ENCODE measurements at regions not wholly inside any gene's neighbourhood (a gene's known extent, or its start where the extent isn't known, plus 50 kb on each side); places are given as distances from the start of the nearest gene placed in this dataset.
"Not testable (repeated sequence)": the region's sequence is repeated elsewhere in the genome, so short reads cannot be mapped to it uniquely, and the experiment has no call there.

DNA sequence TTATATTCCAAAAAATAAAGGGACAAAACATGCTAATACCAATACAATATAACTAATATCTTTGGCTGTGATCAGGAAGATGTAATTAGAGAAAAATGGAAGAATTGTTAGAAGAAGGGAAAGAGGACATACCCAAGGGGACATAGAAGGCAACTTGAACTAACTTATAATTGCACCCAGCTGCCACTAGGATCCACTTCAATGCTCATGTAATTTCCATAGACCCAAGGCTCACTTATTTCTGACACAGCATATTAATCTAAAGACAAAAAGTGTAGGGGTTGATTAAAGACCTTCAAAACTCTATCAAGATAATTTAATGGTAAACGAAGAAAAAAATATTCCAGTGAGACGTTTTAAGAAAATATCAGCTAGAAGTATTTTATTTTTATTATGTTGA lies 396.0 kb upstream of the ADGRB3 start:
- DNase-seq (ENCODE audit: low read depth in 2 of 3, low spot score in 2 of 3), result no peak

DNA sequence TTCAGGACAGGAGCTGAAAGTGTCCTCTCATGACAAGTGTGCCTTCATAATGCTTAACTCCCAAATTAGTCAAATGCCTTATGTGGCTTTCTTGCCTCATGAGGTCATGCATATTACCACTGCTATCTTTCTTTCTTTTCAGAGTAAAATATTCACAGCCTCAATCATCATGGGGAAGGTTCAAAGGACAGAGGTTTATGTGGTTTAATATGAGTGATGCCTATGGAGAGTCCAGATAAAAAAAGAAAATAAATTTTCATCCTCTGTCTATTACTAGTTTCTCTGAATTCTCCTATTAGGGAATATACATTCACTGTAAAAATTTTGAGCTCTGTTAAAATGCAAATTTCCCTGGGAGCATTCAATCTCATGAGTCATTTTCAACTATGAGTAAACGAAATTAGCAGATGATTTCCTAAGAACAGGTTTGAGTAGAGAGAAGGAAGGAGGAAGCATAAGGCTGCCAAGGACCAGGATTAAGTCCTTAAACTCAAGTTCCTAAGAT lies 396.9 kb upstream of the ADGRB3 start:
- DNase-seq (ENCODE audit: low read depth in 2 of 3, low spot score in 2 of 3), result no peak

DNA sequence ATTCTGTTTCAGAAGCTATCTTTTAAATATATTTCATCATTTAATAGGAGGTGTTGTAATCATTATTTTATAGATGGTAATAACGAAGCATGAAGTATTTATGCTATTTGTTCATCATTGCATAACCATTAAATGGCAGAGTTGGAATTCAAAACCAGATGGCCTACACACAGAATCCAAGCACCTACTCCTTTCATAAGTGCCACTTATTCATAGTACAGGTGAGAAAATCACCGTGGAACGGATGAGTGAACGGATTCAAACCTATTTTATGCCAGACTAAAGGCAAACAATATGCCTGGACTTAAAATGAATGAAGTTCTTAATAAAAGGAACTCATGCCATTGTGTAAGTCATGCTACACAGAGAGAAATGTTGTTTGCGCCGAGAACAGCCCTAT lies 397.9 kb upstream of the ADGRB3 start:
- DNase-seq (ENCODE audit: low read depth in 2 of 3, low spot score in 2 of 3), result no peak

DNA sequence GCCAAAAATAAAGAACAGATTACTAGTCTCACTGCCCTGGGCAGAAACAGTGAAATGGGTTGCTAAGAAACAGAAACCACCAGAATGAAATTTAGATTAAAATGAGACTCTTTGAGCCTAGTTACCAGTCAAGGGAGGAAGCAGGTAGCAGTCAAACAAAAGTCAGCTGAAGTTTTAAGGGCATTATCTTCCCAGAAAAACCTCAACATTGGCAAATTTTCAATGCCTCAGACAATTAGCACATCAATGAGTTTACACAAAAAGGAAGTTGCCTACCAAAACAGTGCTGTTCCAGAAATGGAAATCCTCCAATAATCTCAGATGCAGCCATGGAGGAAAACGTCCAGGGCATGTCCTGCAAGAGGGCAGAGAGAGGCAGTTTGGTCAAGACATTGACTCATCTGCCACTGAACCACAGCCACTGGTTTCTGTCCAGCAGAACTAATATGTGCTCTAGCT lies 399.7 kb upstream of the ADGRB3 start:
- DNase-seq (ENCODE audit: low read depth in 2 of 3, low spot score in 2 of 3), result no peak

DNA sequence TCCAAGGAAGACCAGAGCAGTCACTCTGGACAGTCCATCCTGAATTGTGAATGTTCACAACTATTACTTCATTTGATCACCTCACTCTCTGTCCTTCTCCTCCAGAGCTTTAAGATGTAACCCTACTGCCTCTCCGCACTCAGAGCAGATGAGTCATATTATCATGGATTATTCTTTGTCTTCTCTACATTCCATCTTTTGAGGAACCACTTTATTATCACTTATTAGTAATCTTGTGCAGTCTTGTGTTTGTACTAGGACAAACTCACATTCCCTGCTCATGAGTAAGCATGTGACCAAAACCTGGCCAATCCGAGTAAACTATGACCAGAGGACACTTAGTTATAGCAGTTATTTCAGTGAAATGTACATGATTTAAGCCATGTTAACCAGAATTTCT lies 401.5 kb upstream of the ADGRB3 start:
- no peak for DNase-seq (ENCODE audit: low read depth in 2 of 3, low spot score in 2 of 3)

DNA sequence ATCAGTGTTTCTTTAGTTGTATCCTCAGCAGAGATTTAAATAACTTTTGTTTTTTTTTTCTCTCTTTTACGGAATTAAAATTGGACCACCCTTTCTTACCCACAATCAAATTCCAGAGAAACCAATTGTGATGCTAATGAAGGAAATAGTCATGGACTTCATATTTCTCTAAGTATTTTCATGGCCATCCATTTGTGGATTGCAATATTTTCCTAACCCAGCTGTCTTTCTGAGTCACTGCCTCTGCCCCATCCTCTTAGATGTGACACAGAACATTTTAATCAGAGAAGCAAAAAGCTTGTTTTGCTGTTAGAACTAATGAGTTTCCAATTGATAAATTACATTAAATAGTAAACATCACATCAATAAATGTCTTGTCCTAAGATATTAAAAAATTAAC lies 405.5 kb upstream of the ADGRB3 start:
- no peak for DNase-seq (ENCODE audit: low read depth in 2 of 3, low spot score in 2 of 3)

DNA sequence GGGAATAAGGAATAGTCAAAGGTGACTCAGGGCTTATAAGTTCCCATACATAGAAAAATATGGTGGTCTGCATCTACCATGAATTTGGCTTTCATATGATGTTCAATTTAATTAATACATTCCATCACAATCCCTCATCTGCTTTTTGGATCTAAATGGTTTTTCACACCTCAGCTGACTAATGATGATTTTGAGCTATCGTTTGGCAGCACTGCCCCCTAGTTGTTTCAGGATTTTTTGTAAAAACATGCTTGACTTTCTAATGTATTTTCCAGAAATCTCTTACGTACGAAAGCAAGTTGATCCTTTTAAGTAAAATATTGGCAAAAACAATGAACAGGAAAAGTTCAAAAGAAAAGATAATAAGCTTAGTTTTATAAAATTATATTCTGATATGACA lies 408.6 kb upstream of the ADGRB3 start:
- DNase-seq (ENCODE audit: low read depth in 2 of 3, low spot score in 2 of 3), result peak in 1 of 3 donors; percentile 42

DNA sequence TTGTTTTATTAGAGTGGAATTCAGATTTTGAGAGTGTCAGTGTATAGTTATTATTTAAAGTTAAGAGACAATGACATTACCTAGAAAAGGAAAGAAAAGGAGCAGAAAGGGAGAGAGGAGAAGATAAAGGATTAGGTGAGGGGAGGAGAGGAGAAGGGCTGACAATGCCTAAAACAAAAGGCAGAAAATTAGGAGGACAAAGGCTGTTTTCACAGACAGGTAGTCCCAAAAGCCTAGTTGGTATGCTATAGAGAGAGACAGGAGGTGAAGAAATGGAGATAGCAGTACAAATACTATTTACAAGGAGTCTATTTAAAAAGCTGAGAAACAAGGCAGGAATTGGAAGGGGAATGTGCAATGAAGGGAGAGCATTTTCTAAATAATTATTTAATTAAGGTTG lies 409.4 kb upstream of the ADGRB3 start:
- DNase-seq (ENCODE audit: low read depth in 2 of 3, low spot score in 2 of 3), result no peak

DNA sequence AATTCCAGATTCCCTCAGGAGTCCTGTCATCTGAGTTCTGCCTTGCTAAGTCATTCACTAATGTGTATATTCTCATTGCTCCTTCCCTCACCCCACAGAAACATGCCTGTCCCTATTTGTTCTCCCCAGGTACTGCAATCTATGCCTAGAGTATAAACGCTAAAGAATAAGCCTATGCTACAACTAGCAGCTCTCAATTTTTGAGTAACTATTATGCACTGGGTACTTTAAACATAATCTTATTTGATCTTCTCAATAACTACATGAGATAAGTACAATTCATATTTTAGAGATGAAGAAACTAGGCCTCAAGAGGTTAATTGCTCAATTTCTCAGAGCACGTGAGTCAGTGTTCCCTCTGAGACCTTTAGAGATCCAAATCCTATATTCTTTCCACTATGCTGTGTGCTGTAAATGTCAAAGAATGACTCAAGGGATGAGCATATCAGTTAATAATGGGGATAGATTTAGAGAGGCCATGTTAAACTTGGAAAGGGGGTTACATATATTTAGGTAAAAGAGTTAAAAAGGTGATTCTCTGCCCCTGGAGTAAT lies 423.8 kb upstream of the ADGRB3 start:
- DNase-seq (ENCODE audit: low read depth in 2 of 3, low spot score in 2 of 3), result no peak

DNA sequence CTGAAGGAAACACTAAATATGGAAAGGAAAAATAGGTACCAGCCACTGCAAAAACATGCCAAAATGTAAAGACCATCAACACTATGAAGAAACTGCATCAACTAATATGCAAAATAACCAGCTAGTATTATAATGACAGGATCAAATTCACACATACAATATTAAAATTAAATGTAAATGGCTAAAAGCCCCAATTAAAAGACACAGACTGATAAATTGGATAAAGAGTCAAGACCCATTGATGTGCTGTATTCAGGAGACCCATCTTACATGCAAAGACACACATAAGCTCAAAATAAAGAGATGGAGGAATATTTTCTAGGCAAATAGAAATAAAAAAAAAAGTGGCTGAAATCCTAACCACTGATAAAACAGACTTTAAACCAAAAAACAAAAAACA lies 427.5 kb upstream of the ADGRB3 start:
- DNase-seq (ENCODE audit: low read depth in 2 of 3, low spot score in 2 of 3), result not testable (repeated sequence)

DNA sequence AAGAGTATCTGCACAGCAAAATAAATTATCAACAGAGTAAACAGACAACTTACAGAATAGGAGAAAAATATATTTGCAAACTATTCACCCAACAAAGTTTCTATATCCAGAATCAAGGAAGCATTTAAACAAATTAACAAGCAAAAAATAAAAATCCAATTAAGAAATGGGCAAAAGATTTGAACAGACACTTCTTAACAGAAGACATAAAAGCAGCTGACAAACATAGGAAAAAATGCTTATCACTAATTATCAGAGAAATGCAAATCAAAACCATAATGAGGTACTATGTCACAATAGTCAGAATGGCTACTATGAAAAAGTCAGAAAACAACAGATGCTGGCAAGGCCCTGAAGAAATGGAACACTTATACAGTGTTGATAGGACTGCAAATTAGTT lies 434.2 kb upstream of the ADGRB3 start:
- no peak for DNase-seq (ENCODE audit: low read depth in 2 of 3, low spot score in 2 of 3)

DNA sequence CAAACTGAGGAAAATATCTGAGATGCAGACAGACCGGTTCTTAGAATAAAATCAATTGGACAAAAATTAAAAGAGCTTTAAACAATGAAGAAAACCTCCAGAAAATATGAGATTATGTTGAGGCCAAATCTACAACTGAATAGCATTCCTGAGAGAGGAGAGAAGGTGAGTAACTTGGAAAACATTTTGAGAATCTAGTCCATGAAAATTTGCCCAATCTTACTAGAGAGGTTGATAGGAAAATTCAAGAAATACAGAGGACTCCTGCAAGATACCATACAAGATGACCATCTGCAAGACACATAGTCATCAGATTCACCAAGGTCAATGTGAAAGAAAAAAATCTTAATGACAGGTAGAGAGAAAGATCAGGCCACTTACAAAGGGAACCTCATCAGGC lies 437.7 kb upstream of the ADGRB3 start:
- DNase-seq (ENCODE audit: low read depth in 2 of 3, low spot score in 2 of 3), result no peak

DNA sequence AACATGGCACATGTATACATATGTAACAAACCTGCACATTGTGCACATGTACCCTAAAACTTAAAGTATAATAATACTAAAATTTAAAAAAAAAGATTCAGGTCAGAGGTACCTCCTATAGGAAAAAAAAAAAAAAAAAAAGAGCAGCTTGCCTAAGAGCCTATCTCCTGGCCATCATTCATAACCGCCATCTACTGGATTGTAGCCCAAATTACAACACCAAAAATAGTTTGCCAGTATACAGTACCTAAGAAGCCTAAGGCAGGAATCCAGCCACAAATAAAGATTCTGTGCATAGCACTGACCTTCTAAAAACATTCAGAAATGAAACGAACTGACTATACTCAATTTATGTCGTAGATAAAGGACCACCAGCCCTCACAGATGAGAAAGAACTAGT lies 438.4 kb upstream of the ADGRB3 start:
- peak in 1 of 3 donors; percentile 2 for DNase-seq (ENCODE audit: low read depth in 2 of 3, low spot score in 2 of 3)

DNA sequence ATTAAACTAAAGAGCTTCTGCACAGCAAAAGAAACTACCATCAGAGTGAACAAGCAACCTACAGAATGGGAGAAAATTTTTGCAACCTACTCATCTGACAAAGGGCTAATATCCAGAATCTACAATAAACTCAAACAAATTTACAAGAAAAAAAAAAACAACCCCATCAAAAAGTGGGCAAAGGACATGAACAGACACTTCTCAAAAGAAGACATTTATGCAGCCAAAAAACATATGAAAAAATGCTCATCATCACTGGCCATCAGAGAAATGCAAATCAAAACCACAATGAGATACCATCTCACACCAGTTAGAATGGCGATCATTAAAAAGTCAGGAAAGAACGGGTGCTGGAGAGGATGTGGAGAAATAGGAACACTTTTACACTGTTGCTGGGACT lies 439.3 kb upstream of the ADGRB3 start:
- not testable (repeated sequence) for DNase-seq (ENCODE audit: low read depth in 2 of 3, low spot score in 2 of 3)

DNA sequence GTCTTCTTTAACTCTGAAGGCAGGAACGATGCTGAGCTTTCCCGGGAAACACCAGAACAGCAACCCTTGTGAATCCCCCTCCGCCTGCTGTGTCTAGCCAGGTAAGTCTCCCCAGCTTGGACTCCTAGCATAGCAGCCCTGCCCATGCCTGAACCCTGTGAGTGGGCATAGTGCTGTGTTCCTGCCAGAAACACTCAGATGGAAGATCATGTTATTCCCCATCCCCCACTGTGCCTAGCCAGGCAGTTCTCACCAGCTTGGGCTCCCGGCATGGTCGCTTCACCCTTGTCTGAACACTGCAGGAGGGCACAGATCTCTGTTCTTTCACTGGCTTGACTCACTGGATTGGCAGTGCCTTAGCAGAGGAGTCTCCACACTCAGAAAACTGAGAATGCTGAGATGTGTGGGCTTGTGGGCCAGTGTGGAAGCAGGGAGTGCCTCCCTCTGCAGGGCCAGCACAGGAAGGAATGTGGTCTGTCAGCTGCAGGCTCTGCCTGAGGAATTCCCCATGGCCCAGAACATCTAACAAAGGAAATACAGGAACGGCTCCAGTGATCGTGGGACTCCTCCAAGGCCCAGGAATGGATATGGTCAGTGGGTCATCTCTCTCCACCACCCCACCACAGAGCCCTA lies 440.1 kb upstream of the ADGRB3 start:
- DNase-seq (ENCODE audit: low read depth in 2 of 3, low spot score in 2 of 3), result no peak

DNA sequence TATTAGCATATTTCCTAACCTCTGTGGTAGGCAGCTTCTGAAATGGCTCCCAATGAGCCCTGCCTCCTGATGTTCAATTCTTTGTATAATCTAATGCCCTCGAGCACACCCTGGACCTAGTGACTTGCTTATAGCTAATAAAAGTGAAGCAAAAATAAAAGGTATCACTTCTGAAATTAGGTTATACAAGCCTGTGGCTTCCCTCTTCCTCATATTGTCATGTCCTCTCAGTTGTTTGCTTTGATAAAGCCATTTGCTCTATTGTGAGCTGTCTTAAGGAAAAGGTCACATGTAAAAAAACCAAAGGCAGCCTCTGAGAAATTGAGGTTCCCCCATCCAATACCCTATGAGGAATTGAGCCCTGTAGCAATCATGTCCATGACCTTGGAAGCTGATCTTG lies 442.1 kb upstream of the ADGRB3 start:
- no peak for DNase-seq (ENCODE audit: low read depth in 2 of 3, low spot score in 2 of 3)

DNA sequence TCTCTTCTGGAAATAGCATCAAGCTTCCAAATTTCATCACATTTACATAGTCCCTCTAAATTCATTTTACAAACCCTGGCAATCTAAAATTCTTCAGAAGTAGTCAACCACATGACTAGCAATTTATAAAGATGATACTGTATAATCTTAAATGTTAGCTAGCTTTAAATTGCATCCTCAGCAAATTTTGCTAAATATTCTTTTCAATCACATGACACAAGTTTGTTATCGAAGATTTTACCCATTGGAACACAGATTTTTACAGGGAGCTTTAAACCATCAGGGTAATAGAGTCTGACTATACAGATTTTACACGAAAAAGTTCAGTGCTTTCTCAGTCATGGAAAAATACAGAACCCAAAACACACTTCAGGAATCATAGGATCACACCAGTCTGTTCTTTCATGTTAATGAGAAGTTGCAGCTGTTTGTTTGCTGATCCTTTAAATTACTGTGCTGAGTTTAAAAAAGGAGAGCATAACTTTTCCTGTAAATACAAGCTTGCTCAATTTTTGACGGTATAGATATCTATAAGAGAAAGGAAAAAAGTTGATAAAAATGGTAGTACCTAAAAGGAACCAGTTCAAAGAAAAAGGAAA lies 445.8 kb upstream of the ADGRB3 start:
- no peak for DNase-seq (ENCODE audit: low read depth in 2 of 3, low spot score in 2 of 3)

DNA sequence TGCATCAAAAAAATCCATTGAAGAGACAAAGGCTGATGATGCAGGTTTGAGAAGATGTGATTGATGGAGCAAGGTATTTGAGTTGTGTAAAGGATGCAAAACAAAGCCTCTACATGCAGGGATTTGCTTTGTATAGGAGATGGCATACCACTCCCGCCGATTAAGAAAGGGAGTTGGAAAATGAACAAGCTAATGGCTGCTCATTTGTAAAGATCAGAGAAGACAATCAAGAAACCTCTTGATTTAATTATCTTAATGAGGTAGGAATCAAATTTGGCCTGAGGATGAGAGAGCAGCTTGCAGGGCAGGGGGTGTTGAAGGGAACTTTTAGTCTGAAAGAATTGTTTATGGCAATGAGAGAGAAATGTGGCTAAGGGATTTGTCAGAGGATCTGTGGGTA lies 448.2 kb upstream of the ADGRB3 start:
- DNase-seq (ENCODE audit: low read depth in 2 of 3, low spot score in 2 of 3), result no peak

DNA sequence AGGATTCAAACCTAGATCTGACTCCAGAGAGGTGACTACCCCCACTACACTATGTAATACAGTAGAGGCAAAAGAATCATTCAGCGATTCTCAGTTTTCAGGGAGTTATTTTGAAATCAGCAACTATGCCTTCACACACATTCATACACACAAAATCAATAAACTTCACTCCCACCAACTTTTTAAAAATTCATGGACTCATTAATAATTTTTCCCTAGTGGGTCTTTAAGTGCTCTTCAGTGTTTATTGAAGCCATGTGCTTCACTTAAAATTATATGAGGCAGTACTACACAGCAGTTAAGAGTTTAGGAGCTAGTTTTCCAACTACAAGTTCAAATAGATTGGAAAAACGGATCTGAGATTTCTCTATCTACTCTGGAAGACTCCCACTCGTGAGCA lies 452.7 kb upstream of the ADGRB3 start:
- DNase-seq (ENCODE audit: low read depth in 2 of 3, low spot score in 2 of 3), result no peak

DNA sequence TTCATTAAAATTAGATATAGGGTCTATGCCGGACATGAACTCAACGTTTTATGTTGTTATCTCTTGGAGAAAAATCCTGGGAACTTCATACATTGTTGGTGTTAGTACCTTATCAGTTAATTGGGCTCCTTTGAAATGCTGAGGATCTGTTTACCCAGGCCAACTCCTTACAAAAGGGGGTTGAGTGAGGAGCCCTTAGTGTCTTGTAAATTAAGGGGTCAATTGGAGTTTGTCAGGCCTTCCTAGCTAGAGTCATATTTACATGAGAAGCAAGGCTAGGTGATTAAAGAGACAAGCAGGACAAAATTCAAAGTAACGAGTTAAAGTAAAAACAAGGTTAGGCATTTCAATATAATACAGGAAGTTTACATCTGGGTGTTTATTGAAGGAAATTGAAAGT lies 454.1 kb upstream of the ADGRB3 start:
- DNase-seq (ENCODE audit: low read depth in 2 of 3, low spot score in 2 of 3), result not testable (repeated sequence)

DNA sequence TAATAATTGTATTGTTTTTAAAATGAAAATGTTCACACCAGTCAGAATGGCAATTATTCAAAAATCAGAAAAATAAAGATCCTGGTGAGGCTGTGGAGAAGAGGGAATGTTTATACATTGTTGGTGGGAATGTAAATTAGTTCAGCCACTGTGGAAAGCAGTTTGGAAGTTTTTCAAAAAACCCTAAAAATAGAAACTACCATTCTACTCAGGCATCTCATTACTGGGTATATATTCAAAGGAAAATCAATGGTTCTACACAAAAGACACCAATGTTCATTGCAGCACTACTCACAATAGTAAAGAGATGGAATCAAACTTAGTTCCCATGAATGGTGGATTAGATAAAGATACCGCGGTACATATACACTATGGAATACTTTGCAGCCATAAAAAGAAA lies 461.5 kb upstream of the ADGRB3 start:
- DNase-seq (ENCODE audit: low read depth in 2 of 3, low spot score in 2 of 3), result no peak

DNA sequence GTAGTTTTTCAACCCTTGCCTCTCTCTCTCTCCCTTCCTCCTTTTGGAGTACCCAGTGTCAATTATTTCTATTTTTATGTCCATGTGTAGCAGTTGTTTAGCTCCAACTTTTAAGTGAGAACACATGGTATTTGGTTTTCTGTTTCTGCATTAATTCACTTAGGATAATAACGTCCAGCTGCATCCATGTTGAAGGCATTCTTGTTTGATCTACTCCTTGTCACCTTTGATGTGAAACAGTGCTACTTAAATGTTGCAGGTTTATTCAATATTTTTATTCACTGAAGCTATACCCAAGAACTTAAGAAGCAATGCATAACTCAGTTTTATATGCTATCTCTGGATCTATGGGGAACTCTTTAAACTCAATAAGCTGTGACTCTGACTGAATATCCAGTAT lies 465.2 kb upstream of the ADGRB3 start:
- no peak for DNase-seq (ENCODE audit: low read depth in 2 of 3, low spot score in 2 of 3)

Measured in hematopoietic multipotent progenitor cell (in vitro differentiated cells).